Gastrocnemius medialis (tissue), 4 donors: ENCODE measurements at regions not wholly inside any gene's neighbourhood (a gene's known extent, or its start where the extent isn't known, plus 50 kb on each side); places are given as distances from the start of the nearest gene placed in this dataset.

Experiments used
- POLR2A ChIP-seq, 2 donors: fragments of 450-650 bp; IDR thresholded peaks; one replicate each; pipeline ENCODE4 v1.6.1; 2017; ENCODE audit warnings: antibody characterized with exemption in 2 of 2, mild to moderate bottlenecking in 2 of 2, moderate library complexity in 2 of 2
- TF ChIP-seq, protein P1 (sequence below), 5 experiments: fragments of 450-650 bp in 3 of 5; fragments of 200-600 bp in 2 of 5; sonication (generic) in 2 of 5; IDR thresholded peaks in 4 of 5; conservative IDR thresholded peaks in 1 of 5; 1 replicate in 4 of 5; 2 replicates in 1 of 5; pipeline ENCODE4 v1.5.1; 2016 to 2019; ENCODE audit warnings: antibody characterized with exemption in 5 of 5, mild to moderate bottlenecking in 3 of 5, moderate library complexity in 3 of 5

DNA sequence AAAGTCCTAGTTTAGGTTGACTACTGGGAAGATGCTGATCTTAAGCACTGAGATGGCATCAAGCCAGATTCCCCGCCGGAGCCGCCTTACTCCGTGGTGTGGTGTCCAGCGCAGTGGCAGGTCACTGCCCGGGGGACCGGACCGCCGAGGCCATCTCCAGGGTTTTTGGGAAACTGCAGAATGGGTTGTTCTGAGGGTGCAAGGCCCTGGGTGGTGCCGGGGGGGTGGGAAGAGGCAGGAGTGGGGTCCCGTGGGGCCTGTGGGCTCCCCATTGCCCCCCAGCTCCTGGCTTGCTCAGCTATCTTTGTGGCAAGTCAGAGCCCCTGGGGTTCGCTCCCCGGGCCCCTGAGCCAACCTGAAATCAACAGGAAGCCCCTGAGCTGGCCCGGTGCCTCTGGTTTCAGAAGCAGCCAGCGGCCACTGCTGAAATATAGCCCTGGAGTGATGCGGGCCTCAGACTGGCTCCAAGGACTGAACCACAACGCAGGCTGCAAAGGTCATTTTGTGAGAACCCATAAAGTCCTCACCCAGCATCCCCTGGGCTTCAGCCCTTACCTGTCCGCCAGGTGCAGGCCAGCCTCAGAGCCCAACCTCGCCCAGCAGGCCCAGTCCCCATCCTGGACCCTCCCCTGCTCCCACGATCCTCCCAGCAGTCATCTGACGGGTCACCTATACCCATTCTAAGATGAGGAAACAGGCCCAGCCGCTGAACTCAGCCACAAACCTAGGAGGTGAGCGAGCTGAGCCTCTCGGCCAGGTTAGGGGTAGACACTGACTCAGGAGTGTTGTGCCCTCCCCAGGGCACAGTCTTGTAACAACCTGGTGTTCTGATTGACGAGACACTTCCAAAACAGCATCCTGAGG, 102.7 kb downstream of the PDGFA start:
- no peak for TF ChIP-seq POLR2A (IDR thresholded peaks at IDR 0.05)
- TF ChIP-seq, protein P1, sequence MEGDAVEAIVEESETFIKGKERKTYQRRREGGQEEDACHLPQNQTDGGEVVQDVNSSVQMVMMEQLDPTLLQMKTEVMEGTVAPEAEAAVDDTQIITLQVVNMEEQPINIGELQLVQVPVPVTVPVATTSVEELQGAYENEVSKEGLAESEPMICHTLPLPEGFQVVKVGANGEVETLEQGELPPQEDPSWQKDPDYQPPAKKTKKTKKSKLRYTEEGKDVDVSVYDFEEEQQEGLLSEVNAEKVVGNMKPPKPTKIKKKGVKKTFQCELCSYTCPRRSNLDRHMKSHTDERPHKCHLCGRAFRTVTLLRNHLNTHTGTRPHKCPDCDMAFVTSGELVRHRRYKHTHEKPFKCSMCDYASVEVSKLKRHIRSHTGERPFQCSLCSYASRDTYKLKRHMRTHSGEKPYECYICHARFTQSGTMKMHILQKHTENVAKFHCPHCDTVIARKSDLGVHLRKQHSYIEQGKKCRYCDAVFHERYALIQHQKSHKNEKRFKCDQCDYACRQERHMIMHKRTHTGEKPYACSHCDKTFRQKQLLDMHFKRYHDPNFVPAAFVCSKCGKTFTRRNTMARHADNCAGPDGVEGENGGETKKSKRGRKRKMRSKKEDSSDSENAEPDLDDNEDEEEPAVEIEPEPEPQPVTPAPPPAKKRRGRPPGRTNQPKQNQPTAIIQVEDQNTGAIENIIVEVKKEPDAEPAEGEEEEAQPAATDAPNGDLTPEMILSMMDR (IDR thresholded peaks at IDR 0.05 in 4 of 5, conservative IDR thresholded peaks at IDR 0.05 in 1 of 5) = no peak
